ENCODE measurements at regions not wholly inside any gene's neighbourhood (a gene's known extent, or its start where the extent isn't known, plus 50 kb on each side); places are given as distances from the start of the nearest gene placed in this dataset.
A peak's percentile ranks its signal among the peaks of the same experiment; 100 is the strongest.
"Not testable (repeated sequence)": the region's sequence is repeated elsewhere in the genome, so short reads cannot be mapped to it uniquely, and the experiment has no call there.

- peak; percentile 59 for DNase-seq
Observed at GRCh38 chr7:142496545-142496991, 238.7 kb upstream of the PRSS58 start.

- not testable (repeated sequence) for DNase-seq
Observed at GRCh38 chr7:142495879-142496278, 238.0 kb upstream of the PRSS58 start.

GRCh38 chr7:142495301-142495700, 237.4 kb upstream of the PRSS58 start:
- DNase-seq, result not testable (repeated sequence)

- no peak for DNase-seq
Observed at GRCh38 chr7:142494021-142494420, 236.2 kb upstream of the PRSS58 start.

- DNase-seq, result no peak
Observed at GRCh38 chr7:142488842-142489241, 231.0 kb upstream of the PRSS58 start.

GRCh38 chr7:142488036-142488633, 230.3 kb upstream of the PRSS58 start:
- no peak for DNase-seq

GRCh38 chr7:142487565-142487964, 229.7 kb upstream of the PRSS58 start:
- not testable (repeated sequence) for DNase-seq

GRCh38 chr7:142487124-142487523, 229.3 kb upstream of the PRSS58 start:
- no peak for DNase-seq

- DNase-seq, result no peak
Observed at GRCh38 chr7:142485617-142486226, 227.9 kb upstream of the PRSS58 start.

GRCh38 chr7:142483659-142484317, 225.9 kb upstream of the PRSS58 start:
- no peak for DNase-seq

- peak; percentile 67 for DNase-seq
Observed at GRCh38 chr7:142482891-142483658, 225.2 kb upstream of the PRSS58 start.

GRCh38 chr7:142481548-142481947, 223.7 kb upstream of the PRSS58 start:
- peak; percentile 53 for DNase-seq

- peak; percentile 73 for DNase-seq
Observed at GRCh38 chr7:142478479-142479220, 220.8 kb upstream of the PRSS58 start.

GRCh38 chr7:142477801-142478200, 219.9 kb upstream of the PRSS58 start:
- not testable (repeated sequence) for DNase-seq

GRCh38 chr7:142477079-142477651, 219.3 kb upstream of the PRSS58 start:
- DNase-seq, result peak; percentile 71

GRCh38 chr7:142476077-142476476, 218.2 kb upstream of the PRSS58 start:
- no peak for DNase-seq

- no peak for DNase-seq
Observed at GRCh38 chr7:142471820-142472219, 214.0 kb upstream of the PRSS58 start.

- DNase-seq, result no peak
Observed at GRCh38 chr7:142470544-142470830, 212.6 kb upstream of the PRSS58 start.

- no peak for DNase-seq
Observed at GRCh38 chr7:142469696-142470543, 212.1 kb upstream of the PRSS58 start.

- no peak for DNase-seq
Observed at GRCh38 chr7:142468871-142469665, 211.2 kb upstream of the PRSS58 start.
